Right kidney (tissue), 1 donor: ENCODE measurements at regions not wholly inside any gene's neighbourhood (a gene's known extent, or its start where the extent isn't known, plus 50 kb on each side); places are given as distances from the start of the nearest gene placed in this dataset.
A peak's percentile ranks its signal among the peaks of the same experiment; 100 is the strongest.

Source experiments
- DNase-seq: peaks from one replicate; pipeline ENCODE4 v3.0.0-alpha.2; 2016

- DNase-seq = no peak
These were observed 110.7 kb upstream of the SDK2 start for GRCh38 chr17:73754886-73755400.

GRCh38 chr17:73757420-73757819 is 113.2 kb upstream of the SDK2 start:
- no peak for DNase-seq

GRCh38 chr17:73758245-73758644 is 114.0 kb upstream of the SDK2 start:
- DNase-seq = no peak

- DNase-seq = no peak
These were observed 115.1 kb upstream of the SDK2 start for GRCh38 chr17:73759324-73759723.

- no peak for DNase-seq
These were observed 115.6 kb upstream of the SDK2 start for GRCh38 chr17:73759734-73760438.

GRCh38 chr17:73760439-73760758 is 116.2 kb upstream of the SDK2 start:
- no peak for DNase-seq

- DNase-seq = no peak
These were observed 121.7 kb upstream of the SDK2 start for GRCh38 chr17:73765824-73766563.

- DNase-seq = no peak
These were observed 123.5 kb upstream of the SDK2 start for GRCh38 chr17:73767696-73768095.

- no peak for DNase-seq
These were observed 124.4 kb upstream of the SDK2 start for GRCh38 chr17:73768691-73769090.

- no peak for DNase-seq
These were observed 125.2 kb upstream of the SDK2 start for GRCh38 chr17:73769479-73769878.

- peak; percentile 64 for DNase-seq
These were observed 126.0 kb upstream of the SDK2 start for GRCh38 chr17:73770115-73770848.

GRCh38 chr17:73770849-73771229 is 126.6 kb upstream of the SDK2 start:
- DNase-seq = no peak

GRCh38 chr17:73772107-73772705 is 128.0 kb upstream of the SDK2 start:
- DNase-seq = no peak

- DNase-seq = no peak
These were observed 129.5 kb upstream of the SDK2 start for GRCh38 chr17:73773702-73774101.

GRCh38 chr17:73774852-73775251 is 130.6 kb upstream of the SDK2 start:
- no peak for DNase-seq

- no peak for DNase-seq
These were observed 132.3 kb upstream of the SDK2 start for GRCh38 chr17:73776351-73777130.

- DNase-seq = no peak
These were observed 132.8 kb upstream of the SDK2 start for GRCh38 chr17:73777131-73777449.

- no peak for DNase-seq
These were observed 138.0 kb upstream of the SDK2 start for GRCh38 chr17:73782231-73782630.

GRCh38 chr17:73782641-73783381 is 138.6 kb upstream of the SDK2 start:
- DNase-seq = no peak

GRCh38 chr17:73783382-73783766 is 139.1 kb upstream of the SDK2 start:
- no peak for DNase-seq

- no peak for DNase-seq
These were observed 139.8 kb upstream of the SDK2 start for GRCh38 chr17:73783945-73784603.
